ENCODE measurements at regions not wholly inside any gene's neighbourhood (a gene's known extent, or its start where the extent isn't known, plus 50 kb on each side); places are given as distances from the start of the nearest gene placed in this dataset.

- no peak for TF ChIP-seq CTCF (IDR thresholded peaks at IDR 0.05)
- no peak for TF ChIP-seq POLR2A (IDR thresholded peaks at IDR 0.05)
Observed at GRCh38 chr1:42012852-42013251, 94.1 kb upstream of the HIVEP3 start.
